ENCODE measurements at regions not wholly inside any gene's neighbourhood (a gene's known extent, or its start where the extent isn't known, plus 50 kb on each side); places are given as distances from the start of the nearest gene placed in this dataset.

DNA sequence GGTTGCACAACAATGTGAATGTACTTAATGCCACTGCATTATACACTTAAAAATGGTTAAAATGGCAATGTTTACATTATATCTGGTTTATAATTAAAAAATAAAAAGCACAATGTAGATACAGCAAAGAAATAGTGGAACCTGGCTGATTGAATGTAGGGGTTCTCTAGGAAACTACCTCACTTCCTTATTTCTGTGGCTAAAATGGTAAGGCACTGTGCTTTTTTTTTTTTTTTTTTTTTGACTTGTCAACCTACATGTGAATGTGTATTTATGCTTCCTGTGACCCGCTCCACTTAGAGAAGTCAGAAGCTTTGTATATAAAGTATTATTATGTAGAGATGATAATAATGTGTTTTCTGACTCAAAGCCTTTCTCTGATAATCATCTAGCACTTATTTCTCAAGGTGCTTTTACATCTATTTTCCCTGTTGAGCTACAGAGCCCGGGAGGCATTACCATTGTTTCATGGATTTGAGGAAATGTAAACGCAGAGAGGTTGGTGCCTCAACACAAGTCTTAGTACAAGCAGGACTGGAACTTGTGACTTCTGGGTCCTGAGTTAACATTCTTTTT, 55.0 kb downstream of the SOX4 start:
- no peak for DNase-seq

DNA sequence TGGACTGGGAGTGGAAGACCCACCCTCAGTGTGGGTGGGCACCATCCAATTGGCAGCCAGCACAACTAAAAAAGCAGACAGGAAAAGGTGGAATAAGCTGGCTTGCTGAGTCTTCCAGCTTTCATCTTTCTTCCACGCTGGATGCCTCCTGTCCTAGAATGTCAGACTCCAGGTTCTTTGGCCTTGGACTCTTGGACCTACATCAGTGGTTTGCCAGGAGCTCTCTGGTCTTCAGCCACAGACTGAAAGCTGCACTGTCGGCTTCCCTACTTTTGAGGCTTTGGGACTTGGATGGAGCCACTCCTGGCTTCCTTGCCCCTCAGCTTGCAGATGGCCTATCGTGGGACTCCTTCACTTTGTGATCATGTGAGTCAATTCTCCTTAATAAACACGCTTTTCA, 59.8 kb downstream of the SOX4 start:
- no peak for DNase-seq

- DNase-seq, result no peak
Measured at GRCh38 chr6:21653905-21654304, 60.4 kb downstream of the SOX4 start.

GRCh38 chr6:21654361-21654760, 60.8 kb downstream of the SOX4 start:
- DNase-seq, result no peak

DNA sequence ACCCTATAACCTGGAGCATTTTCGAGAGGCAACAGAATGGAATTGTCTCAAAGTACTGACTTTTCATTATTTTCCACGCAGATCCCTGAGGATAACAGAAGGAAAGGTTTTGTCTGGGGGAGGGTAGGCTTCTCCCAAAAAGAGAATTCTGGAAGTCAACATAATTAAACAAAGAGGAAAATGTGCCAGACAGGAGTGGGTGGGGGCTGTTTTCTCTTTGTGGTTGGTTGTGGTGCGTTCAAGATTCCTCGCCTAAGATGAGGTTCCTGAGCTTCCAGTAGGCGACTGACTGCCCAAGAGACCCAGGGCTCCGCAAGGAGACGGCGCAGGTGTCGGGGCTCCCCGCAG, 70.4 kb downstream of the SOX4 start:
- DNase-seq, result no peak

GRCh38 chr6:21664314-21665109, 71.0 kb downstream of the SOX4 start:
- DNase-seq, result no peak

DNA sequence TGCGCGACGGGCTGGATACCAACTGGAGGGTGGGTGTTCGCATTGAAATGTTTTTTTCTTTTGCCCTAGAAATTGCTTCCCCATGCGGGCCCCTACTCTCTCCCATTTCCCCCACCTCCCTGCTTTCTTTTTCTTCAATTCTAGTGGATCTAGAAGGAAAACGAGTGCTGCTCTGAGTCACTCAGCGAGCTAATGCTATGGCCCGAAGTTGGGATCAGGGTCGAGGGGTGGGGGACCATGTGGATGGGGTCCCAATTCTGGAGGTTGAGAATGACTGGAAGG, 71.5 kb downstream of the SOX4 start:
- no peak for DNase-seq

GRCh38 chr6:21665392-21666200, 72.0 kb downstream of the SOX4 start:
- no peak for DNase-seq

DNA sequence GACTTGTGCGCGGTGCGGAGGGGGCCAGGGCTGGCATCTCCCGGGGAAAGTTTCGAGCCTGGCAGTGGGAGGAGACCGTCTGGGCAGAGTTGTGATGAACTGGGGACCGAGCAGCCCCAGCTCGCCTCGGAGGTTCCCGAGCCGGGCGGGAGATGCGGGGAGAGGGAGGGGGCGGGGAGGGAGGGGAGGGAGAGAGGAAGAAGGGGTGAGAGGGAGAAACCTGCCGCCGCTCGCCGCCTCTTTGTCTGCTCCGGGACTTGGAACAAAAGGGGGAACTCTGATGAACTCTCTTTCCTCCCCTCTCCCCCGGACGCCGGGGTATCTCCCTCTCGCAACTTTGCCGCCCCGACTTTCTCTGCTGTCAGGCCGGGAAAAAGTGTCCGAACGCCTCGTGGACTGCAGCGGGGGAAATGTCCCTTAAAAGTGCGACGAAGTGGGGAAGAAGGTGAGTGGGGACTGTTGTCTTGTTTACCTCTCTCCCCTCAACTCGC, 72.7 kb downstream of the SOX4 start:
- DNase-seq, result no peak

GRCh38 chr6:21666853-21667681, 73.5 kb downstream of the SOX4 start:
- no peak for DNase-seq

GRCh38 chr6:21668795-21669194, 75.2 kb downstream of the SOX4 start:
- DNase-seq, result no peak

- no peak for DNase-seq
Measured at GRCh38 chr6:21676769-21677168, 83.2 kb downstream of the SOX4 start.

- no peak for DNase-seq
Measured at GRCh38 chr6:21678990-21679389, 85.4 kb downstream of the SOX4 start.

GRCh38 chr6:21679761-21680265, 86.3 kb downstream of the SOX4 start:
- no peak for DNase-seq

- DNase-seq, result no peak
Measured at GRCh38 chr6:21680611-21681010, 87.1 kb downstream of the SOX4 start.

DNA sequence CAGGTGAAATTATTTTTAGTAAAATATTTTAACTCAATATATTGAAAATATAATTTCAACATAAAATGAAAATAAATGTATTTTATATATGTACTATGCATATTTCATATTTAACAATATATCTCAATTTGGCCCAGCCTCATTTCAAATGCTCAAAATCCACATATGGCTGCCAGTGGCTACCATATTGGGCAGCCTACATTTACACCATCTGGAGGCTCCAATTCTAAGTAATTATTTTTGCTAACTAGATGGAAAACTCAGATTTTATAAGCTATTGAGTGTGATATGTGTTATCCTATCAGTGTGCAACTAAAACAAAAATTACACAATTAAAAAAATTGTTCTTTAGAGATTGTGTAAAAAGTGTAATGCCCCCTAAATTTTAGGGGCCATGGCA, 96.9 kb downstream of the SOX4 start:
- no peak for DNase-seq

DNA sequence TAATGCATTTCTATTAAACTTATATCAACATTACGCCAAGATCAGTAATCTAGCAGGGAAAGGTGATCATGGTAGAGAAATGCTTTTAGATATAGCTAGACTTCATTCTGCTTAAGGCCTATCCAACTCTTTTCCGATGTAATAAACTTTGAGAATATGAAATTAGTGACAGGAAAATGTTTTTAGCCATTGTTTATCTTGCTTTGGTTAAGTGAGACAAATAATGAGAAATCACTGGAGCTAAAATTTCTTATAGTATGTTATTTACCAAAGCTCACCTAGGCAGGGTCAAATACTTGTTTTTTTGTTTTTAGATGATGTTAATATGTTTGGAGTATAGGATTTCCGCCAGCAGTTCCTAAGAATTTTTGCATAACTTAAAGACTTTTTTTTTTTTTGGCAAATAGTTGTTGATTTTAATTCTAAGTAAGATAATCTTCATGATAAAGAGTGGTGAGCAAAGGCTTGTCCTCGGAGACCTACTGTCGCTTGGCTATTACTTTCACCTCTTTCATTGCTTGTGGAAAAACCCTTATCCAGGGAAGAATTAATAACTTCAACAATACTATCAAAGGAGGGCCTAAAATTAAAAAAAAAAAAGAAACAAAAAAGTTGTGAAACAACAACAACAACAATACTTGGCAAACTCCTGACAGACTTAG, 98.3 kb downstream of the SOX4 start:
- no peak for DNase-seq

GRCh38 chr6:21692721-21693120, 99.2 kb downstream of the SOX4 start:
- no peak for DNase-seq

- DNase-seq, result no peak
Measured at GRCh38 chr6:21694168-21694567, 100.6 kb downstream of the SOX4 start.

- no peak for DNase-seq
Measured at GRCh38 chr6:21707524-21708319, 114.2 kb downstream of the SOX4 start.

- no peak for DNase-seq
Measured at GRCh38 chr6:21708320-21708580, 114.7 kb downstream of the SOX4 start.

- DNase-seq, result no peak
Measured at GRCh38 chr6:21710216-21710615, 116.7 kb downstream of the SOX4 start.
